ENCODE measurements at regions not wholly inside any gene's neighbourhood (a gene's known extent, or its start where the extent isn't known, plus 50 kb on each side); places are given as distances from the start of the nearest gene placed in this dataset.

- Histone ChIP-seq H3K27me3 (no peaks in the 10 kb centered on the region), H3K4me3 (no peak overlapping the region), H3K4me1 (peaks cover 0 to 9% (median 4%) of the 10 kb centered on the region in 4 donors), H3K9me3 (peaks cover 0 to 12% (median 3%) of the 10 kb centered on the region in 4 donors), H3K27ac (no peak overlapping the region), H3K36me3 (no peaks in the 10 kb centered on the region)
- no peak for TF ChIP-seq EP300 (IDR thresholded peaks at IDR 0.05)
- no peak for TF ChIP-seq CTCF (IDR thresholded peaks at IDR 0.05)
- 84 to 98% (median 90%) methylated on average over 3 of the region's 3 CpGs for WGBS, 5 donors
- intact Hi-C loops (cut with DNase I; ENCODE audit: low total_unique reads) = no loop called here
- no peak for DNase-seq
These were observed 100.8 kb downstream of the FAT3 start for GRCh38 chr11:92325416-92325815.

- Histone ChIP-seq H3K27ac (no peak overlapping the region), H3K9me3 (no peaks in the 10 kb centered on the region), H3K27me3 (no peaks in the 10 kb centered on the region), H3K4me3 (no peak overlapping the region), H3K4me1 (peaks cover 0 to 34% (median 9%) of the 10 kb centered on the region in 4 donors), H3K36me3 (no peaks in the 10 kb centered on the region)
- 20 to 42% (median 34%) methylated on average over 2 of the region's 2 CpGs for WGBS, 5 donors
- DNase-seq = no peak
- TF ChIP-seq POLR2A (IDR thresholded peaks at IDR 0.05) (no peak), POLR2AphosphoS5 (IDR thresholded peaks at IDR 0.05) (no peak), EP300 (IDR thresholded peaks at IDR 0.05) (no peak), CTCF (IDR thresholded peaks at IDR 0.05) (no peak)
- intact Hi-C loops (cut with DNase I; ENCODE audit: low total_unique reads) = no loop called here
These were observed 104.5 kb downstream of the FAT3 start for GRCh38 chr11:92329137-92329536.

GRCh38 chr11:92329646-92330045 lies 105.0 kb downstream of the FAT3 start:
- 17 to 35% (median 18%) methylated on average over 2 of the region's 2 CpGs for WGBS, 5 donors
- Histone ChIP-seq H3K27me3 (no peaks in the 10 kb centered on the region), H3K4me1 (peaks cover 0 to 34% (median 9%) of the 10 kb centered on the region in 4 donors), H3K36me3 (no peaks in the 10 kb centered on the region), H3K4me3 (no peak overlapping the region), H3K9me3 (no peaks in the 10 kb centered on the region), H3K27ac (no peak overlapping the region)
- TF ChIP-seq POLR2AphosphoS5 (IDR thresholded peaks at IDR 0.05) (no peak), POLR2A (IDR thresholded peaks at IDR 0.05) (no peak), CTCF (IDR thresholded peaks at IDR 0.05) (no peak), EP300 (IDR thresholded peaks at IDR 0.05) (no peak)
- intact Hi-C loops (cut with DNase I; ENCODE audit: low total_unique reads) = no loop called here
- no peak for DNase-seq

- H3K36me3 ChIP-seq = no peaks in the 10 kb centered on the region
- no peak overlapping the region for H3K4me3 ChIP-seq
- peaks cover 0 to 34% (median 9%) of the 10 kb centered on the region in 4 donors for H3K4me1 ChIP-seq
- no peak for DNase-seq
- WGBS, 5 donors = 54 to 60% (median 57%) methylated on average over 2 of the region's 2 CpGs
- no peak for TF ChIP-seq EP300 (IDR thresholded peaks at IDR 0.05)
- no peak for TF ChIP-seq POLR2AphosphoS5 (IDR thresholded peaks at IDR 0.05)
- intact Hi-C loops (cut with DNase I; ENCODE audit: low total_unique reads) = no loop called here
- H3K27me3 ChIP-seq = no peaks in the 10 kb centered on the region
- H3K9me3 ChIP-seq = no peaks in the 10 kb centered on the region
- H3K27ac ChIP-seq = no peak overlapping the region
These were observed 105.5 kb downstream of the FAT3 start for GRCh38 chr11:92330114-92330513.

GRCh38 chr11:92332986-92333385 lies 108.4 kb downstream of the FAT3 start:
- peak in 1 of 2 donors; percentile 58 for DNase-seq
- intact Hi-C loops (cut with DNase I; ENCODE audit: low total_unique reads) = no loop called here
- Histone ChIP-seq H3K36me3 (no peaks in the 10 kb centered on the region), H3K4me1 (peaks cover 0 to 34% (median 9%) of the 10 kb centered on the region in 4 donors), H3K9me3 (no peaks in the 10 kb centered on the region), H3K4me3 (no peak overlapping the region), H3K27ac (no peak overlapping the region), H3K27me3 (no peaks in the 10 kb centered on the region)
- 54 to 78% (median 60%) methylated on average over 1 of the region's 1 CpG for WGBS, 5 donors
- TF ChIP-seq CTCF (IDR thresholded peaks at IDR 0.05) (no peak), POLR2A (IDR thresholded peaks at IDR 0.05) (no peak), POLR2AphosphoS5 (IDR thresholded peaks at IDR 0.05) (no peak), EP300 (IDR thresholded peaks at IDR 0.05) (no peak)

Data from stomach (tissue), 8 donors.